COLO668 (cell line): ENCODE measurements at regions not wholly inside any gene's neighbourhood (a gene's known extent, or its start where the extent isn't known, plus 50 kb on each side); places are given as distances from the start of the nearest gene placed in this dataset.

ENCODE experiments used
- DNase-seq: peaks from one replicate; lab custom pipeline; 2025; ENCODE audit not compliant: unreplicated experiment; lab: John Stamatoyannopoulos, UW

GRCh38 chr2:14297340-14297739 lies 335.2 kb upstream of the LRATD1 start:
- DNase-seq, result no peak

- DNase-seq, result no peak
Measured at GRCh38 chr2:14297906-14298305, 334.6 kb upstream of the LRATD1 start.

DNA sequence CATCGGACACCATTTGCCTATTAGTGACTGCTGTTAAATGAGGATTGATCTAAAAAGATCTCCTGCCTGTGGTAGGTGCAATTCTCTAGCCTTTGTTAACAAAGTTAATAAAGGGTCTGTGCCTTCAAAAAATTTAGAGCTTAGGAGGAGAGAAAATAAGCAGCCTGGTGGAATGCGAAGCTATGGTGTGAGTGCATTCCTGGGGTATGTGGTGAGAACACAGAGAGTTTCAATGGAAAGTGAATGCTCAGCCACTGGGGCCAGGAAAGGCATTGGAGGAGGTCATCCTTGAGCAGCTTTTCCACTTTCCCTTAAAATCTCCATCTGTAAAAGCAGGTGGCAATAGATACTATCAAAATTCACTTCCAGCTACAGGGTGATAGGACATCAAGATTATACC lies 331.2 kb upstream of the LRATD1 start:
- DNase-seq, result no peak

DNA sequence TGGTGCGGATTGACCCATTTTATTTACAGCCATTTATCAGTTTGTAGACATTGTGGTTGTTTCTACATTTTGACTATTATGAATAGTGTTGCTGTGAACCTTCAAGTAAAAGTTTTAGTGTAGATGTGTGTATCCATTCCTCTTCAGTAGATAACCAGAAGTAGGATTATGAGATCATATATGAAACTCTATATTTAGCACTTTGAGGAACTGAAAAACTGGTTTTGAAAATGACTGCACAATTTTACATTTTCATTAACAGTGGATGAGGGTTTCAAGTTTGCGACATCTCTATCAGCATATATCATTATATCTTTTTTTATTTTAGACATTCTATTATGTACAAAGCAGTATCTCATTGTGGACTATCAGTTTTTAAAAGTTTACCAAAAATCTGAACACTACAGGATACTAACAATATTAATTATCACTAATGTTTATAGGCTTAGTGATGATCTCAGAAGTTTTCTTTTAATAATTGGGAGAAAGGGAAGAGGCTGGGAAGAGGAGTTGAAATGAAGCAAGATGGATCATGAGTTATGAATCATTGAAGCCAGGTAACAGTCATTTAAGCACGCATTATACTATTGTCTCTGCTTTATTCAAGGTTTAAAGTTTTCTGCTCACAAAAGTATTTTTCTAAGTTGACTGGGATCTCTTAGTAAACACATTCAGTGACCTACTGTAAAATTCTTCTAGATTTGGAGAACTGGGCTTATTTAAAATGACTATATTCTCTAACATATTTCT lies 329.0 kb upstream of the LRATD1 start:
- no peak for DNase-seq

- DNase-seq, result no peak
Measured at GRCh38 chr2:14304326-14304725, 328.2 kb upstream of the LRATD1 start.

DNA sequence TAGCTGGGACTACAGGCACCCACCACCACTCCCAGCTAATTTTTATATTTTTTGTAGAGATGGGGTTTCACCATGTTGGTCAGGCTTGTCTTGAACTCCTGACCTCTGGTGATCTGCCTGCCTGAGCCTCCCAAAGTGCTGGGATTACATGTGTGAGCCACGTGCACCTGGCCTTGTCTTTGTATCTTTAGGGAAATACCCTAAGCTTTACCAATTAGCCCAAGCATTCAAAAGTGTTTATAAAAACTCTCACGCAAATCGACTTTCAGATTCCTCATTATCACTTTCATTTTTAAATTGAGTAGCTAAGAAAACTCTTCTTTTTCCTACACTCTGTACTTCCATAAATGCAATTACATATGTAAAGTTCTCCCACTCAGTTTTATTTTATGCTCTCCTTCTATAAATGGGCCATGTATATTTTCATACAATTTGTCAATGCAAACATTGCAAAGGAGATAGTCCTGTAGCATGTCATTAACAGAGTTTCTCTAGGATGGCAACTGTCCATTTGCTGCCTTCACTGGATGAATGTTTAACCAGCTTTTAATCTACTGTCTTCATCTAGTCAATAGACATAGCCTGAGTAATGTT lies 326.2 kb upstream of the LRATD1 start:
- no peak for DNase-seq

DNA sequence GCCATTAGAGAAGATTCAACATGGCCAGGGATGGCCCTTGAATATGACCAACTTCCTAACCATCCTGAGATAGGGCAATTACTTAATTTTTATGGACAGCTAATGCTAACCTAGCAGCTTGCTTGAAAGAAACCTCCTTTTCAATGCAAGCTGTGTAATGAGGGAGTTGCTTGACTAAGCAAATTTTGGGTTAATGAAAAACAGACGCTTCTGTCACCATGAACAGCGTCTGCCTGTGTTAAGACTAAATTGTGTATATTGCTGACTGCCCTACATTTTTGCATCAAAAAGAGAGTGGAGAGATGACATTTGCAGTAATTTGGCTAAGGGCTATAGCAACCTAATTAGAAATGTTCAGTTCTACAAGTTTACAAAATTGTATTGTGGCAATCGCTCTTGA lies 319.2 kb upstream of the LRATD1 start:
- DNase-seq, result no peak

DNA sequence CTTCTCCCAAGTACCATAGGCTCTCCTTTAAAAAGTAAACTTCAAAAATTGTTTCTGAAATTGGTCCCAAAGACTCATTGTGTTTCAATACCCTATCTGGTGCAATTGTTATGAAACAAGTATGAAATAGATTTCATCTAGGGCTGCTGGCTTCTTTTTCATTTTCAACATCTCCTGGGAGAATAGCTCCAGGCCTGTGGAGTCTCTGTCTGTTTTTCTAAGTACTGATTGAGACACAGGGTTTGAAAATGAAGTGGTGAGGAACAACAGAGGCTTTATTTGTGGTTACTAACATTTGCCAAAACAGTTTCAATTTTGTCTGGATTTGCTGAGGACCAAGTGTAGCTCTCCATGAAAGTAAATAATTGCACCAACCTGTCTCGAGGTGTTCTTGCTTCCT lies 315.9 kb upstream of the LRATD1 start:
- DNase-seq, result no peak

DNA sequence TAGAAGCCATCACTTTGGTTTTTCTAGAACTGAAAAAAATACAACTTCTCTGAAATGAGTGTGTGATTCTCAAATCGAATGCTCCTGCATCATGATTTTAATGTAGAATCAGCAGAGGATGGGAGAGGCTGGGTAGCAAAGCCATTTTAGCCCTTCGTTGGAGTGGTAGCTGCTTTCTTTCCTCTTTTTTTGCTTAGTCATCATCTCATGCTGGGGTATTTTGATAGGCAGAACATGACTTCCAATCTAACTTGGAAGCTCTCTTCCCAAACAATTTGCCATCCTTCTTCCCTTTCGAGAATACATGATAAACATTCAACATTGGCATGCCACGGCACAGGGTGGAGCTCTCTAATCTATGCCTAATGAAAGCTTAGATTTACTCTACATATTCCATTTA lies 311.2 kb upstream of the LRATD1 start:
- DNase-seq, result no peak

GRCh38 chr2:14322306-14322705 lies 310.2 kb upstream of the LRATD1 start:
- no peak for DNase-seq

DNA sequence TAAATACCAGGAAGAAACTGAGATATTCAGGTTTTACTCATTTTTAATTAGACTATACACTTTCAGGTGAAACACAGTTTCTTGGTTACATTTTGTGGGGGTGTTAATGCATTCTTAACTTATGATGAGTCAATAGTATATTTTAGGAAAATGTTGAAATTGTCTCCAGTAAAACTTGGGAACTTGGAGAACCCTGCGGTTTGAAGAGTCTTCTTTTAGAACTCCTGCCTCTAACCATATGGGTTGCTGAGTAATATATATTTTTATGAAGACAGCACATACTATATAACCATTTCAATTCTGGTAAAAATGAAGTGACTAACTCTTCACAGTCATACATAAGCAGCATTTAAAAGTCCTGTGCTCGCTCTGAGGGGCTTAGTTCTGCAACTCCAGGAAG lies 308.2 kb upstream of the LRATD1 start:
- DNase-seq, result no peak

DNA sequence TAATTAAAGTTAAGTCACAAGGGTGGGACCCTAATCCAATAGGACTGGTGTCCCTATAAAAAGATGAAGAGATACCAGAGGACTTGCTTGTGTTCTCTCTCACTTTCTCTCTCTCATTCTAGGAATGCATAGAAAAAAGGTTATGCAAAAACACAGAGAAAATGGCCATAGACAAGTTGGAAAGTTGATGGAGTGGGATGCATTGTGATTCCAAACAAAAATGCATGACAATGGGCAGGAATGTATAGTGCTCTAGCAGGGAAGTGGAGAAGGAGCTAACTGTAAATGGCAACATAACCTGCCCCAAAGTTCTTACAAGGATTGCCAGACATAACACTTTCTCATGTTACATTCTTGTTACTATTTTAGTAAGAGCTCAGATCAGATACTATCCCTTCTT lies 301.6 kb upstream of the LRATD1 start:
- DNase-seq, result no peak

- no peak for DNase-seq
Measured at GRCh38 chr2:14336759-14337382, 295.6 kb upstream of the LRATD1 start.

DNA sequence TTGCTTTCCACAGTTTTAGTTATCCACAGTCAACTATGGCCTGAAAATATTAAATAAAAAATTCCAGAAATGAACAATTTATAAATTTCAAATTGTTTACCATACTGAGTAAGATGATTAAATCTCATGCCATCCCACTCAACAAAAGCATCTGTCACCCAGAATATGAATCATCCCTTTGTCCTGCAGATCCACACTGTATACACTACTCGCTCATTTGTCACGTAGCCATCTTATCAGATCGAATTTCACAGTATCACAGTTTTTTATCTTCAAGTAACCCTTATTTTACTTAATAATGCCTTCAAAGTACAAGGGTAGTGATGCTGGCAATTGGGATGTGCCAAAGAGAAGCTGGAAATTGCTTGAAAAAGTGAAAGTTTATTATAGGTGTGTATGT lies 291.8 kb upstream of the LRATD1 start:
- peak; percentile 33 for DNase-seq

DNA sequence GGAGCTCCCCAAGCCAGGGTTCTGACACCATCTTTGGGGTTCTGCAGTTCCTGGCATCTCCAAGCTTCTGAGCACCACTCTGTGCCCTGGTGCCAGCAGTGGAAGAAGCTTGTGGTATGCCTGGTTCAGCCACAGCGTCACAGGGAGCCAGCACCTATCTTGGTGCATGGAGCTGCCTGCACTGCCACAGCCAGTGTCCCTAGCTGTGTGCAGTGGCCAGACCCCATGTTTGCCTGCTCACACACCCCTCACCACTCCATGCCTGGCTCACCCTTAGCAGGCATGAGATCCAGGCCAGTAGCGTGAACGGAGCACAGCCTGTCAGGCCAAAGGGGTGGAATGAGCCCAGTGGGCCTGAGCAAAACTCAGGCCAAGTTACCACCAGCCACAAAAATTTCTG lies 290.2 kb upstream of the LRATD1 start:
- no peak for DNase-seq

- DNase-seq, result no peak
Measured at GRCh38 chr2:14344355-14344754, 288.2 kb upstream of the LRATD1 start.

DNA sequence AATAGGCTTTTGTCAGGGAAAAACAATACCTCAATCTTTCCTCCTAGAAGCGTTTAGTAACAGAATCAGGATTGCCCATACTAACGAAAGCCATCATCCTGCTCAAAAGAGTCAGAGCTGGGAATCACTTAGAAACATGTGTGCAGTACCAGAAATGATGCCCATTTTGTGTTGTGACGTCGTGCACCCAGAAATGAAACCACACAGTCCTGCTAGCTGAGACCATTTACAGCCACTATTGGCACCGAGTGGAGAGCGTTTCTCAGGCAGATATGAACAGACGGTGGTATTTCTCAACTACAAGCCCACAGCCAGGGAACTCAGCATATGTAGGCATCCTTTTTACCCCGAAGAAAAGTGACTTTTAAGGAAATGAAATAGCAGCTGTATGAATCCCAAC lies 284.3 kb upstream of the LRATD1 start:
- DNase-seq, result no peak

- DNase-seq, result no peak
Measured at GRCh38 chr2:14350856-14351255, 281.7 kb upstream of the LRATD1 start.

DNA sequence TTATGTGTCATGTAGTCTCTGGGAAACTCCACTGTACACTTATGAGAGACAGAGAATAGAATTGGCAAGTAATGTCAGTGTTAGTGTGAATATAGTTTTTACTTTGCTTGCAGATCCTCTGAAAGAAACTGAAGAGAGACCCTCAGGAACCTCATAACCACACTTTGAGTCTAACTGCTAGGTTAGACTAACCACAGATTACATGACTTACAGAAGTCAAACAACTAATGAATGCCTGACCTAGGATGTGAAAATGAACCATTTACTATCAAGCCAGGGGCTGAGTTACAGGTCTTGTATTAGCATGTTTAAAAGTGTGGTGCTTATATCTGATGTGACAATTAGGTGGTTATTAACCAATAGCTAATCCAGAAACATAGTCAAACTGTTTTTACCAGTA lies 280.4 kb upstream of the LRATD1 start:
- no peak for DNase-seq

DNA sequence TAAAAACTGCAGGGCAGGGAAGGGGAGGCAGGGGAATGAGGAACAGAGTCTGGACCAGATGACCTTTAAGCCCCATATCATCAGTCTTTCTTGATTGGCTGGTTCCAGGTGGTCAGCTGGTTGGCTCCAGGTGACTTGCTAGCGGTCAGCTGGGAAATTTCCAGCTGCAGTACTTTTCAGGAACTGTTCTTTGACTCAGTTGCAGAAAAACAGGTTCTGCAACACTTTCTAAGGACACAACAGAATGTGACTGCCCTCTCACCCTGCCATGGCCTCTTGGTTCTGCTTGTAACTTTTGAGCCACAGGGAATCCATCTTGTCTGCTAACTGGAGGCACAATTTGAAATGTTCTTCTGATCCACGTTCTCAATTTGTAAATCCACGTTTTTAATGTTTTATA lies 278.3 kb upstream of the LRATD1 start:
- DNase-seq, result no peak

- DNase-seq, result no peak
Measured at GRCh38 chr2:14355102-14355501, 277.4 kb upstream of the LRATD1 start.

DNA sequence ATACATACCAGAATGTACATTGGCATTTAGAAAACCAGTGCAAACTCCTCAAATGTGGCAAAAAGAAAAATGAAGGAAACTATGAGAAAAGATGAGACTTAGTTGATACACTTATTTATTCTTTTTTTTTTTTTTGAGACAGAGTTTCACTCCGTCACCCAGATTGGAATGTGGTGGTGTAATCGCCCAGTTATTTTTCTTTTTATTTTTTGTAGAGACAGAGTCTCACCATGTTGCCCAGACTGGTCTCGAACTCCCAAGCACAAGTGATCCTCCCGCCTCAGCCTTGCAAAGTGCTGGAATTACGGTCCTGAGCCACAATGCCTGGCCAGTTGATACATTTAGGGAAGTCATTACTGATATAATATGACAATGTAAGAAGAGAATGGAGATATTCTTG lies 274.2 kb upstream of the LRATD1 start:
- no peak for DNase-seq

- no peak for DNase-seq
Measured at GRCh38 chr2:14358774-14359173, 273.7 kb upstream of the LRATD1 start.
